GM18507 (cell line): ENCODE measurements at regions not wholly inside any gene's neighbourhood (a gene's known extent, or its start where the extent isn't known, plus 50 kb on each side); places are given as distances from the start of the nearest gene placed in this dataset.
"Not testable (repeated sequence)": the region's sequence is repeated elsewhere in the genome, so short reads cannot be mapped to it uniquely, and the experiment has no call there.

ENCODE experiments used
- DNase-seq: peaks from one replicate; pipeline ENCODE4 v3.0.0; 2011; ENCODE audit warnings: low read depth; ENCODE audit not compliant: insufficient read length; ENCODE audit errors: extremely low spot score
- FAIRE-seq: peaks from 2 replicates; lab custom pipeline; 2011; peaks lifted over from hg19 to GRCh38; lab: Jason Lieb, UNC

- DNase-seq (no peak), FAIRE-seq (no peak)
Observed at GRCh38 chrX:121781991-121782390, 734.6 kb downstream of the GLUD2 start.

- FAIRE-seq (no peak), DNase-seq (no peak)
Observed at GRCh38 chrX:121782544-121782943, 735.1 kb downstream of the GLUD2 start.

- no peak for FAIRE-seq
- DNase-seq, result no peak
Observed at GRCh38 chrX:121782976-121783375, 735.6 kb downstream of the GLUD2 start.

DNA sequence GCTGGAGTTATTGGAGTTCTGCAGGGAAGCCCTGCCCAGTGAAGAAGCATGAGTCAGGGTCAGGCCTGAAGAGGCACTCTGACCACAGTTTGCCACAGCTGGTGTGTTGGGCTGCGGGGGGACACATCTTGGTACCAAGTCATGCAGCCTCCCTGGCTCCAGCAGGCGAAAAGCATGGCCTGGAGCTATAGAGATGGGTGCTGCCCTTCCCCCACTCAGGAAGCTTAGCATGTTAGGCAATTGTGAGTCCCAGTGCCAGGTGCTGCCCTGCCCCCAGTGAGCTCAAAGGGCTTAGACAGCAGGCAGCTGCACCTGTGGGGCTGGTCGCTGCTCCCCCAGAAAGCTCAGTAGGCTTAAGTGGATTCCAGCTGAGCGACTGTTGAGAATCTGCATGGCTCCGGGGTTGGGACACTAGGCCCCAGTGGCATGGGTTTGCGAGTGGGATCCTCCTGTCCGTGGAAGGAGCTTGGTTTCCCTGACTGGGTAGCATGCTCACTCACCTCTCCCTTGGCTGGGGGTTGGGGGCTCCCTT lies 755.5 kb downstream of the GLUD2 start:
- no peak for FAIRE-seq
- no peak for DNase-seq

DNA sequence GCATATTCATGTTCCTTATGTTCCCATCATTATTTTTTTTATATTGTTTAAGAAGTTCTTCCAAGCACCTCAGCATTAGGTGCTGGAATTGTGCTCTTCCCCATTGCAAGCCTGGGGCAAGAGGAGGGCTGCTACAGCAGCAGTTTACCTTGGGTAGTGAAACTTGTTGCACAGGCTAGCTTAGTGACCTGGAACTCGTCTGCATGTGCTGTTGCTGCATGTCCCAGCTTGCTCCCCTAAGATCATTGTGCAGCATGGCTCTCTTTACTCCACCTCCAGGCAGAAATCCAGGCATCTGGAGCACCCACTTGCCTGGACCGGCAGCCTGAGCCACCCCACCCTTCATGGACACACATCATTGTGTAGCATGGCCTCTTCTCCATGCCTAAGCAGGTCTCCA lies 776.0 kb downstream of the GLUD2 start:
- no peak for FAIRE-seq
- DNase-seq, result no peak

DNA sequence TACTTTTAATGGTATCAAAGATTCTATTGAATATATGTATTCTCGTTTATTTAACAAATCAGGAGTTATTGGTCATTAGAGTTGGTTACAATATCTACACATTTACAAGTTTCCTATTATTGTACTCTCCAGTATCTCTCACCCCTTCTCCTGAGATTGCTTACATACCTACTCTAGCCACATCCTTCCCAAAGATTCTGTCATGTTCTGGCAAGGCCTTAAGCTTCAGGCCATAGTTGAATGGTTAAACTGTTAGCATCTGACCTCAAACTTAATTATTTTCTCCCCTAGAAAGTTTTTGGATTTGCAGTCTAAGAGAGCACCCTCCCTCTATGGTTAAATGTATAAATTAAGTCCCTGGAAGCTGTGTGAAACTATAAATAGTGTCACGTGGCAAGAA lies 784.2 kb downstream of the GLUD2 start:
- no peak for FAIRE-seq
- DNase-seq, result no peak

GRCh38 chrX:121832446-121832845 lies 785.0 kb downstream of the GLUD2 start:
- no peak for DNase-seq
- no peak for FAIRE-seq

- no peak for DNase-seq
- FAIRE-seq, result no peak
Observed at GRCh38 chrX:121836000-121836399, 788.6 kb downstream of the GLUD2 start.

GRCh38 chrX:121851033-121851432 lies 803.6 kb downstream of the GLUD2 start:
- DNase-seq, result no peak
- FAIRE-seq, result no peak

DNA sequence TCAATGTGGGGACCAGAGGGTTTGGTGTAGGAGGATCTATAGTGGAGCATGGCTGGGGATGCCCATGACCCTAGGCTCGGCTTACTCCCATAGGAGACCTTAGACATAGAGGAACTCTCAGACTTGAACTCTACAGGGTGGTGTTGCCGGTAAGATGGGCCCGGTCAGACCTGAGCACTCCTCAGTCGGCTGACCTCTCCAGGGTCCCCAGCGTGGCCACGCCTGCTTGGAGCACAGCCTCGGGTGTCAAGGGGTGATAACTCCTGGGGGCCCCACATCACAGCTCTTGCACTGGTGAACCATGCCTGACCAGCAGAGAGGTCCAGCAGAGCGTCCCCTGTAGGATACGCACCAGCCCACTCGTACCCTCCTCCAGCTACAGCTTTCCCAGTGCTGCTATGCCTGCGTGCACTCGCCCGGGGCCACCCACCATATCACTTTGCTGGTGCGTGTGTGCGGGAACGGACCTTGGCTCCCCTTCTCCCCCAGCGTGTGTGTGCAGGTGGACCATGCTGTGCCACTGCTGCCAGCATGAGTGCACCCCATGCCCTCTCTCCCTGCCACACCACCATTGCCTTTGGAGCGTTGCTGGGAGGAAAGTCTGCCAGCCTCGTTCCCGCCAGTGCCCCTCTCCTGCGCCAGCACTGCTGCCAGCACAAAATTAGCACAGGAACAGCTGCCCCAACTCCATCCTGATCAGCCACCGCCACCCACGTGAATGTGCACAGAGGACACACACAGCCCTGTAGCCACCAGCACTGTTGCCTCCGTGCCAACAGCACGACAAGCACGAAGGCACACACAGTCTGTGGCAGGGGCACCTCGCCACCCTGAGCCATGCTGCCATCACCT lies 806.6 kb downstream of the GLUD2 start:
- no peak for FAIRE-seq

DNA sequence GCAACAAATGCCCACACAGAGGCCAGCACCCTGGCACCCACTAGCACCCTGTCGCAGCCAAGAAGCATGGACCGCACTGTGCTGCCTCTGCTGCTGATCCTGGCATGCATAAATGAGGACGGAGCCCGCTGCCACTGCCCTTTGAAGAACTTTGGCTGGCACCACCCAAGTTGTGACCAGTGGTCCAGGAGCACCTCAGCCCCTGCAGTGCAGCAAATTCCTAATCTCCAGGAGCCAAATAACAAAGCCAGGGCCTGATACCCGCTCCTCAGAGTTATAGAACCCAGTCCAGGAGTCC lies 807.2 kb downstream of the GLUD2 start:
- DNase-seq (no peak), FAIRE-seq (no peak)

More for the DNA sequence above, 806.6 kb downstream of the GLUD2 start:
- DNase-seq, result no peak

- no peak for DNase-seq
- no peak for FAIRE-seq
Observed at GRCh38 chrX:121858867-121859647, 811.6 kb downstream of the GLUD2 start.

- no peak for DNase-seq
- FAIRE-seq, result no peak
Observed at GRCh38 chrX:121863976-121864375, 816.6 kb downstream of the GLUD2 start.

DNA sequence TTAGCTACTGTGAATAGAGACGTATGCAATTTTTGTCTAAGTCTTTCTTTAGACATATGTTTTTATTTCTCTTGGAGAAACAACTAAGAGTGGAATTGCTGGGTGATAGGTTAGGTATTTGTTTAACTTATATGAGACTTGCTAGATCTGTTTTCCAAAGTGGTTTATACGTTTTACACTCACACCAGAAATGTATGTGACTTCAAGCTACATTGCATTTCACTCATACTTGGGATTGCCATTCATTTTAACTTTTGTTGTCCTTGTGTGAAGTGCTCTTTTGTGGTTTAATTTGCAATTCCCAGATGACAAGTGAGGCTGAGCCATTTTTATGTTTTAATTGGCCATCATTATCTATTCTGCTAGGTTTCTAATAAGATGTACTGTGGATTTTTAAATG lies 817.2 kb downstream of the GLUD2 start:
- FAIRE-seq, result no peak
- no peak for DNase-seq

GRCh38 chrX:121869876-121870477 lies 822.6 kb downstream of the GLUD2 start:
- no peak for FAIRE-seq

DNA sequence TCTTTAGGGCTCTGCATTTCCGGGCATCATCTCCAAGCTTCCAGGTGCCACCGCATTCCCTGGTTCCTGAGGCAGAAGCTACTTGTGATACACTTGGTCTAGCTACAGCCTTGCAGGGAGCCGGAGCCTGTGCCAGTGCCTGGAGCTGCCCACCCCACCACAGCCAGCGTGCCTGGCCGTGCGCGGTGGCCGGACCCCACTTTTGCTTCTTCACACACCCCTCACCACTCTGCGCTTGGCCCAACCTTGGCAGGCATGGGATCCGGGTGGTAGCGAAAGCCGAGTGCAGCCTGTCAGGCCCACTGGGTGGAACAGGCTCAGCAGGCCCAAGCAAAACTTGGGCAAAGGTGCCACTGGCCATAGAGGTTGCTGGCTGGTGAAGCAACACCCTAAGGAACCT lies 823.7 kb downstream of the GLUD2 start:
- no peak for FAIRE-seq
- DNase-seq, result no peak

More at GRCh38 chrX:121869876-121870477, 822.6 kb downstream of the GLUD2 start:
- no peak for DNase-seq

DNA sequence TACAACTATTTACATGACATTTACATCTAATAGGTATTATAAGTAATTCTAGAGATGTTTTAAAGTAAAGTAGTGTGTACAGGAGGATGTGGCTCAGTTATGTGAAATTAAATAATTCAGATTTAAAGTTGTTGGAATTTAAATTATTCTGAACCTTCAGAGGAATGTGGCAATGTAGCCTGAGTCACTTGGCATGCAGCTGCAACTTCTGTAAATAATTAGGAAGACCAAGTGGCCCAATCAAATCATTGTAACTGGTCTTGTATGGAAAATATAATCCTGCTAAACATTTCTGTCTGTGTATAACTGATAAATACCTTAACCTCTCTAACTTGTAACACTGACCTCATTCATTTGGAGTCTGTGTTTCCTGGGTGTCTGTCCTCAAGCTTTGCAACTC lies 828.9 kb downstream of the GLUD2 start:
- FAIRE-seq (no peak), DNase-seq (no peak)

GRCh38 chrX:121877337-121877736 lies 829.9 kb downstream of the GLUD2 start:
- not testable (repeated sequence) for FAIRE-seq

GRCh38 chrX:121886557-121886956 lies 839.1 kb downstream of the GLUD2 start:
- FAIRE-seq, result peak; percentile 55
- DNase-seq, result no peak

More at GRCh38 chrX:121877337-121877736, 829.9 kb downstream of the GLUD2 start:
- not testable (repeated sequence) for DNase-seq

DNA sequence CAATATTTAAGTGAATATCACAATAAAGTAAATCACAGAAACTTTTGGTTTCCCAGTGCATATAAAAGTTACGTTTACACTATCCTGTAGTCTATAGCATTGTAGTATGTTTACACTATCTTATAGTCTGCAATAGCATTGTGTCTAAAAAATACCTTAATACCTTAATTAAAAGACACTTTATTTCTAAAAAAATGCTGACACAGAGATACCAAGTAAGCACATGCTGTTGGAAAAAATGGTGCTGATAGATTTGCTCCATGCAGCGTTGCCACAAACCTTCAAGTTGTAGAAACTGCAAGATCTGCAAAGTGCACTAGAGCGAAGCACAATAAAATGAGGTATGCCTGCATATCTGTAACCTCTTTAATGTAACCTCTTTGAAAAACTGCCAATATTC lies 847.3 kb downstream of the GLUD2 start:
- FAIRE-seq (no peak), DNase-seq (no peak)
